CD14-positive monocyte (primary cell): ENCODE measurements at regions not wholly inside any gene's neighbourhood (a gene's known extent, or its start where the extent isn't known, plus 50 kb on each side); places are given as distances from the start of the nearest gene placed in this dataset.

ENCODE experiments used
- DNase-seq, 3 donors: peaks; one replicate each; pipeline ENCODE4 v3.0.0-alpha.2; 2011 to 2022
- H2AFZ ChIP-seq: 2 replicates; pipeline ENCODE4 v1.6.0; 2012; ENCODE audit warnings: mild to moderate bottlenecking, low read depth, low read length, inconsistent platforms; ENCODE audit not compliant: insufficient read depth, poor library complexity, severe bottlenecking
- H3K27ac ChIP-seq, 2 donors: 1 replicate in 1 of 2; 2 replicates in 1 of 2; pipeline ENCODE4 v1.5.1; 2012 to 2013; ENCODE audit warnings: low read length in 2 of 2, control low read depth in 1 of 2, inconsistent platforms in 1 of 2, low read depth in 1 of 2, mild to moderate bottlenecking in 1 of 2
- H3K27me3 ChIP-seq, 2 donors: one replicate each; pipeline versions ENCODE4 v1.6.0 to v1.6.1; 2011 to 2013; ENCODE audit warnings: low read length in 2 of 2; ENCODE audit not compliant: control insufficient read depth in 2 of 2, insufficient read depth in 2 of 2
- H3K36me3 ChIP-seq, 2 donors: replicated peaks in 1 of 2; 1 replicate in 1 of 2; 2 replicates in 1 of 2; pipeline versions ENCODE4 v1.5.1 to v1.6.1; 2012 to 2013; ENCODE audit warnings: low read length in 2 of 2, control low read depth in 1 of 2, inconsistent platforms in 1 of 2, mild to moderate bottlenecking in 1 of 2; ENCODE audit not compliant: insufficient read depth in 2 of 2, control insufficient read depth in 1 of 2
- H3K4me1 ChIP-seq, 2 donors: 1 replicate in 1 of 2; 2 replicates in 1 of 2; pipeline versions ENCODE4 v1.5.1 to v1.6.1; 2012 to 2013; ENCODE audit warnings: low read length in 2 of 2, control low read depth in 1 of 2, inconsistent platforms in 1 of 2, mild to moderate bottlenecking in 1 of 2, moderate library complexity in 1 of 2; ENCODE audit not compliant: insufficient read depth in 2 of 2, control insufficient read depth in 1 of 2
- H3K4me2 ChIP-seq: replicated peaks from 2 replicates; pipeline ENCODE3; 2012; ENCODE audit warnings: low read length, moderate library complexity, mild to moderate bottlenecking; ENCODE audit not compliant: poor library complexity, severe bottlenecking; ENCODE audit errors: extremely low read depth
- H3K4me3 ChIP-seq, 3 experiments: fragments of 200-600 bp in 1 of 3; sonication (generic) in 1 of 3; replicated peaks in 1 of 3; 1 replicate in 2 of 3; 2 replicates in 1 of 3; pipeline ENCODE4 v1.5.1; 2011 to 2013; ENCODE audit warnings: low read length in 3 of 3, mild to moderate bottlenecking in 3 of 3, control low read depth in 2 of 3, low read depth in 2 of 3, inconsistent platforms in 1 of 3, moderate library complexity in 1 of 3
- H3K79me2 ChIP-seq: 2 replicates; pipeline ENCODE4 v1.6.0; 2012; ENCODE audit warnings: mild to moderate bottlenecking, control low read depth, inconsistent platforms, low read length, moderate library complexity; ENCODE audit not compliant: insufficient read depth
- H3K9ac ChIP-seq: 2 replicates; pipeline ENCODE4 v1.6.0; 2017; ENCODE audit warnings: low read length, mild to moderate bottlenecking; ENCODE audit not compliant: insufficient read depth, poor library complexity, severe bottlenecking
- H3K9me3 ChIP-seq, 2 donors: replicated peaks in 1 of 2; 1 replicate in 1 of 2; 2 replicates in 1 of 2; pipeline versions ENCODE4 v1.5.1 to v1.6.1; 2012 to 2013; ENCODE audit warnings: low read length in 2 of 2, control low read depth in 1 of 2; ENCODE audit not compliant: control insufficient read depth in 1 of 2, insufficient read depth in 1 of 2
- H4K20me1 ChIP-seq: 2 replicates; pipeline ENCODE4 v1.6.0; 2012; ENCODE audit warnings: mild to moderate bottlenecking, low read length, control low read depth, moderate library complexity; ENCODE audit not compliant: insufficient read depth
- H3K27ac Mint-ChIP-seq, 7 donors: one replicate each; pipeline ENCODE4 v1.8.0; 2020; ENCODE audit warnings: mild to moderate bottlenecking in 7 of 7, mixed read lengths in 7 of 7, moderate library complexity in 6 of 7, inconsistent platforms in 2 of 7
- H3K27me3 Mint-ChIP-seq, 3 donors: one replicate each; pipeline ENCODE4 v1.8.0; 2021 to 2022; ENCODE audit warnings: low read depth in 3 of 3, mild to moderate bottlenecking in 3 of 3, mixed read lengths in 3 of 3, moderate library complexity in 3 of 3, inconsistent platforms in 1 of 3
- H3K36me3 Mint-ChIP-seq, 2 donors: one replicate each; pipeline ENCODE4 v1.8.0; 2020; ENCODE audit warnings: mixed read lengths in 2 of 2, inconsistent platforms in 1 of 2, mild to moderate bottlenecking in 1 of 2
- H3K4me1 Mint-ChIP-seq: one replicate; pipeline ENCODE4 v1.8.0; 2020; ENCODE audit warnings: mild to moderate bottlenecking, mixed read lengths
- H3K4me3 Mint-ChIP-seq, 2 donors: one replicate each; pipeline ENCODE4 v1.8.0; 2020; ENCODE audit warnings: mild to moderate bottlenecking in 2 of 2, mixed read lengths in 2 of 2, moderate library complexity in 1 of 2
- H3K9me3 Mint-ChIP-seq, 7 donors: one replicate each; pipeline ENCODE4 v1.8.0; 2020 to 2022; ENCODE audit warnings: mixed read lengths in 7 of 7, mild to moderate bottlenecking in 6 of 7, moderate library complexity in 6 of 7, inconsistent platforms in 2 of 7
- WGBS: methylation state at CpG from one replicate; pipeline ENCODE4 v1.1.5; 2013; ENCODE audit warnings: missing lambda C conversion rate; ENCODE audit not compliant: insufficient coverage; 5-methylcytosine and 5-hydroxymethylcytosine counted together
- intact Hi-C, 2 donors: fragments of 100-400 bp; cut with micrococcal nuclease; formaldehyde crosslinking; loops; one replicate each; pipeline versions ENCODE4 v1.15.0 to v1.15.1; 2023
- TF ChIP-seq, protein P1 (sequence below): fragments of 200-600 bp; IDR thresholded peaks from one replicate; pipeline ENCODE4 v1.8.0; 2022; ENCODE audit warnings: antibody characterized with exemption, mild to moderate bottlenecking

DNA sequence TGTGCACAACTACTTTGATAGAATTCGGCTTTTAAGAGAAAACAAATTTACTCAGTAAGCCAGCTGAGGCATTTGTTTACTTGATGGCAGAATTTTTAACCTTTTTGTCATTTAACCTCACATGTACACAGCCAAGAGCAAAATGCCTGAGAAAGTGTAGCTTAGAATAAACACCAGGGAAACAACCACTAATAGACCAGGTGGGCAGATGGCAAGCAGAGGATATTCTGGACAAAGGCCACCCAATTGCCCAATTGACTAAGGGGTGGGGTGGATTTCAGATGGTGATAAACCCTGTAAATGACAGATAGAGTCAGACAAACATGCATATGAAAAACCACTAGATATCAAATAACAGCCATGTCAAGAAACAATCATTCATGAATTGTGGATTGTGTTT lies 190.7 kb upstream of the FBXL4 start:
- H3K4me1 Mint-ChIP-seq = no peaks in the 10 kb centered on the region
- Histone ChIP-seq H3K9me3 (no peaks in the 10 kb centered on the region), H4K20me1 (no peaks in the 10 kb centered on the region), H3K27me3 (peaks cover 0 to 3% of the 10 kb centered on the region in 2 donors), H3K27ac (no peak overlapping the region), H3K4me3 (no peak overlapping the region), H3K9ac (no peak overlapping the region), H3K79me2 (no peaks in the 10 kb centered on the region), H3K4me2 (no peak overlapping the region), H3K4me1 (no peaks in the 10 kb centered on the region), H2AFZ (no peak overlapping the region), H3K36me3 (no peaks in the 10 kb centered on the region)
- H3K36me3 Mint-ChIP-seq = no peaks in the 10 kb centered on the region
- WGBS = no CpG with 5 or more reads among the region's 1 CpG
- H3K9me3 Mint-ChIP-seq = peaks cover 0 to 9% (median 3%) of the 10 kb centered on the region in 7 donors
- TF ChIP-seq, protein P1, sequence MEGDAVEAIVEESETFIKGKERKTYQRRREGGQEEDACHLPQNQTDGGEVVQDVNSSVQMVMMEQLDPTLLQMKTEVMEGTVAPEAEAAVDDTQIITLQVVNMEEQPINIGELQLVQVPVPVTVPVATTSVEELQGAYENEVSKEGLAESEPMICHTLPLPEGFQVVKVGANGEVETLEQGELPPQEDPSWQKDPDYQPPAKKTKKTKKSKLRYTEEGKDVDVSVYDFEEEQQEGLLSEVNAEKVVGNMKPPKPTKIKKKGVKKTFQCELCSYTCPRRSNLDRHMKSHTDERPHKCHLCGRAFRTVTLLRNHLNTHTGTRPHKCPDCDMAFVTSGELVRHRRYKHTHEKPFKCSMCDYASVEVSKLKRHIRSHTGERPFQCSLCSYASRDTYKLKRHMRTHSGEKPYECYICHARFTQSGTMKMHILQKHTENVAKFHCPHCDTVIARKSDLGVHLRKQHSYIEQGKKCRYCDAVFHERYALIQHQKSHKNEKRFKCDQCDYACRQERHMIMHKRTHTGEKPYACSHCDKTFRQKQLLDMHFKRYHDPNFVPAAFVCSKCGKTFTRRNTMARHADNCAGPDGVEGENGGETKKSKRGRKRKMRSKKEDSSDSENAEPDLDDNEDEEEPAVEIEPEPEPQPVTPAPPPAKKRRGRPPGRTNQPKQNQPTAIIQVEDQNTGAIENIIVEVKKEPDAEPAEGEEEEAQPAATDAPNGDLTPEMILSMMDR = no peak
- H3K27me3 Mint-ChIP-seq = peaks cover 0 to 4% (median 4%) of the 10 kb centered on the region in 3 donors
- H3K27ac Mint-ChIP-seq = no peak overlapping the region
- DNase-seq = no peak
- intact Hi-C loops = no loop called here
- no peak overlapping the region for H3K4me3 Mint-ChIP-seq

DNA sequence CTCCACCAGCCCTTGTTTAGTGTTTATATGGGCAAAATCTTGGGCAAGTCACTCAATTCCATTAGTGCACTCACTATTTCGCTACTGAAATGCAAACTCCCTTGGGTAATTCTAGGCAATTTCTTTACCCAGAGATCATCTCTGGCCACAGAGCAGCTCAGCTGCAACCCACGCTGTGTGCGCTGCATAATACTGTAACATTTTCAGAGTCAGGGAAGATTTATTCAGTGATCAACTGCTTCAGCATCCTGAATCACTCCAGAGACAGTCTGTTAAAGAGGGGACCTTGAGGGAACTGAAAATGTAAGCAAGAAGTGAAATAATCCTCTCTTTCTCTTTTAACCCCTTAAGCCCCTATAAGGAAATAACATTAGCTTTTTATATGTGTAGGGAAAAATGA lies 189.6 kb upstream of the FBXL4 start:
- Histone ChIP-seq H3K27ac (no peak overlapping the region), H2AFZ (no peak overlapping the region), H3K4me2 (no peak overlapping the region), H3K9ac (no peak overlapping the region), H3K4me1 (no peaks in the 10 kb centered on the region), H3K79me2 (no peaks in the 10 kb centered on the region), H3K9me3 (no peaks in the 10 kb centered on the region), H3K36me3 (no peaks in the 10 kb centered on the region), H3K27me3 (peaks cover 0 to 3% of the 10 kb centered on the region in 2 donors), H3K4me3 (no peak overlapping the region), H4K20me1 (no peaks in the 10 kb centered on the region)
- intact Hi-C loops = no loop called here
- DNase-seq = no peak
- H3K27me3 Mint-ChIP-seq = peaks cover 0 to 4% (median 4%) of the 10 kb centered on the region in 3 donors
- H3K4me1 Mint-ChIP-seq = no peaks in the 10 kb centered on the region
- TF ChIP-seq, protein P1 = no peak
- no peak overlapping the region for H3K27ac Mint-ChIP-seq
- no peak overlapping the region for H3K4me3 Mint-ChIP-seq
- no CpG with 5 or more reads among the region's 3 CpGs for WGBS
- peaks cover 0 to 9% (median 3%) of the 10 kb centered on the region in 7 donors for H3K9me3 Mint-ChIP-seq
- H3K36me3 Mint-ChIP-seq = no peaks in the 10 kb centered on the region
